ENCODE measurements at regions not wholly inside any gene's neighbourhood (a gene's known extent, or its start where the extent isn't known, plus 50 kb on each side); places are given as distances from the start of the nearest gene placed in this dataset.

GRCh38 chr19:30924069-30924636 lies 425.1 kb downstream of the TSHZ3 start:
- Histone ChIP-seq H3K4me3 (ENCODE audit: low read depth, low read length) (no peak overlapping the region), H3K27me3 (replicated peaks) (no peaks in the 10 kb centered on the region), H3K36me3 (replicated peaks) (no peaks in the 10 kb centered on the region), H3K27ac (no peak overlapping the region)
- in situ Hi-C loops (cut with HindIII; ENCODE audit: low pct_ligation_motif_present, low sequenced_read_pairs): no loop called here
- TF ChIP-seq, protein P1, sequence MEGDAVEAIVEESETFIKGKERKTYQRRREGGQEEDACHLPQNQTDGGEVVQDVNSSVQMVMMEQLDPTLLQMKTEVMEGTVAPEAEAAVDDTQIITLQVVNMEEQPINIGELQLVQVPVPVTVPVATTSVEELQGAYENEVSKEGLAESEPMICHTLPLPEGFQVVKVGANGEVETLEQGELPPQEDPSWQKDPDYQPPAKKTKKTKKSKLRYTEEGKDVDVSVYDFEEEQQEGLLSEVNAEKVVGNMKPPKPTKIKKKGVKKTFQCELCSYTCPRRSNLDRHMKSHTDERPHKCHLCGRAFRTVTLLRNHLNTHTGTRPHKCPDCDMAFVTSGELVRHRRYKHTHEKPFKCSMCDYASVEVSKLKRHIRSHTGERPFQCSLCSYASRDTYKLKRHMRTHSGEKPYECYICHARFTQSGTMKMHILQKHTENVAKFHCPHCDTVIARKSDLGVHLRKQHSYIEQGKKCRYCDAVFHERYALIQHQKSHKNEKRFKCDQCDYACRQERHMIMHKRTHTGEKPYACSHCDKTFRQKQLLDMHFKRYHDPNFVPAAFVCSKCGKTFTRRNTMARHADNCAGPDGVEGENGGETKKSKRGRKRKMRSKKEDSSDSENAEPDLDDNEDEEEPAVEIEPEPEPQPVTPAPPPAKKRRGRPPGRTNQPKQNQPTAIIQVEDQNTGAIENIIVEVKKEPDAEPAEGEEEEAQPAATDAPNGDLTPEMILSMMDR (IDR thresholded peaks at IDR 0.05; ENCODE audit: low read depth, low read length, missing control alignments): no peak
- no peak for DNase-seq

GRCh38 chr19:30923621-30924020 lies 425.6 kb downstream of the TSHZ3 start:
- no peak overlapping the region for H3K4me3 ChIP-seq (ENCODE audit: low read depth, low read length)
- in situ Hi-C loops (cut with HindIII; ENCODE audit: low pct_ligation_motif_present, low sequenced_read_pairs): no loop called here
- H3K27me3 ChIP-seq (replicated peaks): no peaks in the 10 kb centered on the region
- TF ChIP-seq, protein P1 (IDR thresholded peaks at IDR 0.05; ENCODE audit: low read depth, low read length, missing control alignments): no peak
- no peak for DNase-seq
- H3K27ac ChIP-seq: no peak overlapping the region
- H3K36me3 ChIP-seq (replicated peaks): no peaks in the 10 kb centered on the region

- no peaks in the 10 kb centered on the region for H3K36me3 ChIP-seq (replicated peaks)
- in situ Hi-C loops (cut with HindIII; ENCODE audit: low pct_ligation_motif_present, low sequenced_read_pairs): no loop called here
- H3K4me3 ChIP-seq (ENCODE audit: low read depth, low read length): no peak overlapping the region
- no peak for DNase-seq
- no peak overlapping the region for H3K27ac ChIP-seq
- TF ChIP-seq, protein P1 (IDR thresholded peaks at IDR 0.05; ENCODE audit: low read depth, low read length, missing control alignments): no peak
- no peaks in the 10 kb centered on the region for H3K27me3 ChIP-seq (replicated peaks)
Measured at GRCh38 chr19:30923096-30923495, 426.1 kb downstream of the TSHZ3 start.

GRCh38 chr19:30920222-30920621 lies 429.0 kb downstream of the TSHZ3 start:
- Histone ChIP-seq H3K36me3 (replicated peaks) (no peaks in the 10 kb centered on the region), H3K4me3 (ENCODE audit: low read depth, low read length) (no peak overlapping the region), H3K27ac (no peak overlapping the region), H3K27me3 (replicated peaks) (no peaks in the 10 kb centered on the region)
- in situ Hi-C loops (cut with HindIII; ENCODE audit: low pct_ligation_motif_present, low sequenced_read_pairs): no loop called here
- DNase-seq: no peak
- TF ChIP-seq, protein P1 (IDR thresholded peaks at IDR 0.05; ENCODE audit: low read depth, low read length, missing control alignments): no peak

- TF ChIP-seq, protein P1 (IDR thresholded peaks at IDR 0.05; ENCODE audit: low read depth, low read length, missing control alignments): no peak
- Histone ChIP-seq H3K36me3 (replicated peaks) (no peaks in the 10 kb centered on the region), H3K4me3 (ENCODE audit: low read depth, low read length) (no peak overlapping the region), H3K27ac (no peak overlapping the region), H3K27me3 (replicated peaks) (no peaks in the 10 kb centered on the region)
- DNase-seq: no peak
- in situ Hi-C loops (cut with HindIII; ENCODE audit: low pct_ligation_motif_present, low sequenced_read_pairs): no loop called here
Measured at GRCh38 chr19:30919737-30920136, 429.5 kb downstream of the TSHZ3 start.

DNA sequence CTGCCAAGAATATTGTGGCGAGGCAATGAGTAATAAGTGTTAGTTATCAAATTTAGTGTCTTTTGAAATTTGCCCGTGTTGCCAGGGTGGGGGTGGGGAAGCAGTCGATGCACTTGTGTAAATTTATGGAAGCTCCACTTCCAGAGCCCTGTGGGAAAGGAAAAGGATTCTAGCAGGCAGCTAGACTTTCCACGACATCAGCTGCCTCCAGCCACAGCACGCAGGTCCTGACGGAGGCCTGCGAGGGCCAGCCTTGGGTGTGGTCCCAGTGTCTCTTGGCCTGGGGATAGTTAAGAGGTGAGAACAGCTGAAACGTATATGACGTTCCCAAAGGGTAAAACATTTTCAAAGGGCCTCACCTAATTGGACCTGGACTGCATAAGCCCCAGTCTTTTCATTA lies 433.0 kb downstream of the TSHZ3 start:
- Histone ChIP-seq H3K27ac (no peak overlapping the region), H3K36me3 (replicated peaks) (no peaks in the 10 kb centered on the region), H3K4me3 (ENCODE audit: low read depth, low read length) (no peak overlapping the region), H3K27me3 (replicated peaks) (no peaks in the 10 kb centered on the region)
- in situ Hi-C loops (cut with HindIII; ENCODE audit: low pct_ligation_motif_present, low sequenced_read_pairs): no loop called here
- no peak for DNase-seq
- TF ChIP-seq, protein P1 (IDR thresholded peaks at IDR 0.05; ENCODE audit: low read depth, low read length, missing control alignments): no peak

All from brain microvascular endothelial cell (primary cell).